HEK293T (cell line): ENCODE measurements at regions not wholly inside any gene's neighbourhood (a gene's known extent, or its start where the extent isn't known, plus 50 kb on each side); places are given as distances from the start of the nearest gene placed in this dataset.

Experiments
- CTCF ChIA-PET: fragments of 350-600 bp; formaldehyde crosslinking; extraction: SDS; loops from one replicate; lab custom pipeline; 2021; ENCODE audit warnings: antibody characterized with exemption, inconsistent platforms; lab: Yijun Ruan, JAX
- POLR2A ChIA-PET: fragments of 350-600 bp; formaldehyde crosslinking; extraction: SDS; loops from one replicate; lab custom pipeline; 2020; ENCODE audit warnings: antibody characterized with exemption, inconsistent platforms; lab: Yijun Ruan, JAX
- DNase-seq: peaks from one replicate; pipeline ENCODE4 v3.0.0; 2012; ENCODE audit warnings: mixed read lengths; ENCODE audit errors: extremely low spot score
- ARNT ChIP-seq: fragments of 450-650 bp; IDR thresholded peaks from 2 replicates; pipeline ENCODE4 v1.6.1; 2017; ENCODE audit warnings: mild to moderate bottlenecking
- BHLHE40 ChIP-seq: fragments of 450-650 bp; IDR thresholded peaks from 2 replicates; pipeline ENCODE4 v1.6.1; 2016; ENCODE audit warnings: mild to moderate bottlenecking, moderate library complexity, borderline replicate concordance
- CTBP1 ChIP-seq: fragments of 450-650 bp; IDR thresholded peaks from 2 replicates; pipeline ENCODE4 v1.6.1; 2016; ENCODE audit warnings: borderline replicate concordance
- ELF4 ChIP-seq: fragments of 450-650 bp; IDR thresholded peaks from 2 replicates; pipeline ENCODE4 v1.6.1; 2017; ENCODE audit warnings: antibody characterized with exemption
- FOXA1 ChIP-seq: fragments of 450-650 bp; IDR thresholded peaks from 2 replicates; pipeline ENCODE4 v1.6.1; 2016; ENCODE audit warnings: mild to moderate bottlenecking
- FOXK2 ChIP-seq: fragments of 450-650 bp; IDR thresholded peaks from 2 replicates; pipeline ENCODE4 v1.6.1; 2016; ENCODE audit warnings: mild to moderate bottlenecking
- FOXM1 ChIP-seq: fragments of 450-650 bp; IDR thresholded peaks from 2 replicates; pipeline ENCODE4 v1.6.1; 2017; ENCODE audit warnings: mild to moderate bottlenecking, borderline replicate concordance
- HDGF ChIP-seq: fragments of 450-650 bp; IDR thresholded peaks from 2 replicates; pipeline ENCODE4 v1.6.1; 2017; ENCODE audit warnings: antibody characterized with exemption, borderline replicate concordance
- L3MBTL2 ChIP-seq: fragments of 450-650 bp; conservative IDR thresholded peaks from 2 replicates; pipeline ENCODE4 v1.6.1; 2016; ENCODE audit warnings: mild to moderate bottlenecking
- LEF1 ChIP-seq: fragments of 450-650 bp; IDR thresholded peaks from 2 replicates; pipeline ENCODE4 v1.6.1; 2017; ENCODE audit warnings: mild to moderate bottlenecking, borderline replicate concordance
- NFRKB ChIP-seq: fragments of 450-650 bp; IDR thresholded peaks from 2 replicates; pipeline ENCODE4 v1.6.1; 2016; ENCODE audit warnings: mild to moderate bottlenecking, moderate library complexity
- SP1 ChIP-seq: fragments of 450-650 bp; IDR thresholded peaks from 2 replicates; pipeline ENCODE4 v1.6.1; 2017
- SUZ12 ChIP-seq: fragments of 450-650 bp; IDR thresholded peaks from 2 replicates; pipeline ENCODE4 v1.6.1; 2016; ENCODE audit warnings: mild to moderate bottlenecking
- TARDBP ChIP-seq: fragments of 450-650 bp; IDR thresholded peaks from 2 replicates; pipeline ENCODE4 v1.6.1; 2016
- ZNF384 ChIP-seq: fragments of 450-650 bp; IDR thresholded peaks from 2 replicates; pipeline ENCODE4 v1.6.1; 2016
- TF ChIP-seq, protein P1 (sequence below): fragments of 450-650 bp; IDR thresholded peaks from 2 replicates; pipeline ENCODE4 v1.6.1; 2016

GRCh38 chr9:26339796-26340195, 552.8 kb downstream of the CAAP1 start:
- CTCF ChIA-PET, result no interaction called here
- POLR2A ChIA-PET, result no interaction called here
- no peak for TF ChIP-seq L3MBTL2
- TF ChIP-seq, protein P1, sequence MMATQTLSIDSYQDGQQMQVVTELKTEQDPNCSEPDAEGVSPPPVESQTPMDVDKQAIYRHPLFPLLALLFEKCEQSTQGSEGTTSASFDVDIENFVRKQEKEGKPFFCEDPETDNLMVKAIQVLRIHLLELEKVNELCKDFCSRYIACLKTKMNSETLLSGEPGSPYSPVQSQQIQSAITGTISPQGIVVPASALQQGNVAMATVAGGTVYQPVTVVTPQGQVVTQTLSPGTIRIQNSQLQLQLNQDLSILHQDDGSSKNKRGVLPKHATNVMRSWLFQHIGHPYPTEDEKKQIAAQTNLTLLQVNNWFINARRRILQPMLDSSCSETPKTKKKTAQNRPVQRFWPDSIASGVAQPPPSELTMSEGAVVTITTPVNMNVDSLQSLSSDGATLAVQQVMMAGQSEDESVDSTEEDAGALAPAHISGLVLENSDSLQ, result no peak
- TF ChIP-seq SUZ12, result no peak
- no peak for TF ChIP-seq NFRKB
- TF ChIP-seq FOXA1, result no peak
- TF ChIP-seq LEF1, result no peak
- no peak for TF ChIP-seq HDGF
- no peak for DNase-seq

DNA sequence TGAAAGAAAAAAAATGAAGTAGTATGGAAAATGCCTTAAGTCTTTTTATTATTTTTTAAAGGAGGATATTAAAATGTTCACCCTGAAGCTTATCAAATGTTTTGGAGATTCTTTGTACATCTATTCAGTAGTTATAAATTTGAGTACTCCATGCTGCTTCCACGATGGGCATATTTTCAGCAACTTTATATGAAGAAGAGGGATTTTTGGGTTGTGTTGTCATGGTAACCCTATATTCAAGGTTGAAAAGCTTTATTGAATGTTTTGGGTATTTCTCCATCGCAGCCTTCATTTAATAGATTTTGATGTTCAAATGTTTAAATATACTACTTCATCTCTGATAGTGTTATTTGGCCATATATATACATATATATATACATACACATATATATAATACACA, 557.5 kb downstream of the CAAP1 start:
- no peak for DNase-seq
- CTCF ChIA-PET, result no interaction called here
- POLR2A ChIA-PET, result no interaction called here
- TF ChIP-seq FOXA1, result no peak

- ChIA-PET CTCF (no interaction called here), POLR2A (no interaction called here)
- DNase-seq, result no peak
- TF ChIP-seq, protein P1, result no peak
Observed at GRCh38 chr9:26334706-26335105, 557.9 kb downstream of the CAAP1 start.

DNA sequence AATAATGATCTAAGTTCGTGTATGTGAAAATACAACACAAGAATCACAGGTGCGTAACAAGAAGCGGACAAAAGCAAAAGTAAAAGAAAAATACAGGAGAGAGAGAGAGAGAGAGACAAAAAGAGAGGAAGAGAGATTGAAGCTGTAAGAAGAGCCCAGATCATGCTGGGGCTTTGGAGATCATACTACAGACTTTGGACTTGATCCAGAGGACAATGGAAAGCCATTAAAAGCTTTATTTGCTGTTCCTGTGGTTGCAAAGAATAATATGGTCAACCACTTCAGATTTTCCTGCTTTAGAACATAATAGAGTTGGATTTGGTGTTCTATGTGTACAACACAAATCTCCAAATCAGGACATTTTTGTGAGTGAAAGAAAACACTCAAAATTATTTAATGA, 561.4 kb downstream of the CAAP1 start:
- TF ChIP-seq LEF1 (no peak), HDGF (no peak), ZNF384 (no peak), NFRKB (no peak), FOXK2 (no peak), ARNT (no peak), BHLHE40 (no peak), TARDBP (no peak)
- ChIA-PET CTCF (no interaction called here), POLR2A (no interaction called here)
- DNase-seq, result no peak

GRCh38 chr9:26329974-26330373, 562.6 kb downstream of the CAAP1 start:
- POLR2A ChIA-PET, result no interaction called here
- CTCF ChIA-PET, result no interaction called here
- TF ChIP-seq TARDBP (no peak), SP1 (no peak), SUZ12 (no peak), FOXK2 (no peak), L3MBTL2 (no peak), ARNT (no peak), BHLHE40 (no peak), CTBP1 (no peak), FOXA1 (no peak), NFRKB (no peak), HDGF (no peak), ELF4 (no peak), FOXM1 (no peak), LEF1 (no peak)
- TF ChIP-seq, protein P1, result no peak
- DNase-seq, result no peak

DNA sequence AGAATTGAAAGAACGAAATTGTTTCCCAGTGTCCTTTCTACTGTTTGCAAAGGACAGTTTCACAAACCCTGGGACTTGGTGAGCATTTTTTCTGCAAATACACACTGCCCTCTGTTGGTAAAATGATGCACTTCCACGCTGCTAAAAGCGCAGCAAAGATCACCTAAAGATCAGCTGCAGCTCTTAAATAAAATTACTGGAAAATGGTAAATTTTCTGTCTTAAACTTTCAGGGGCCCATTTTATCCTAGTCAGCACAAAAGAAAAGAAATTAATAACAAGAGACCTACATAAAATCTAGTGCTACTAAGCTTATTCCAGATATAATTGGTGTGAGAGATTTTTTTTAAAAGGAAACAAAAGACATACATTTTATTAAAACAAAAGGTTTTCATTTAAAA, 566.0 kb downstream of the CAAP1 start:
- CTCF ChIA-PET, result no interaction called here

DNA sequence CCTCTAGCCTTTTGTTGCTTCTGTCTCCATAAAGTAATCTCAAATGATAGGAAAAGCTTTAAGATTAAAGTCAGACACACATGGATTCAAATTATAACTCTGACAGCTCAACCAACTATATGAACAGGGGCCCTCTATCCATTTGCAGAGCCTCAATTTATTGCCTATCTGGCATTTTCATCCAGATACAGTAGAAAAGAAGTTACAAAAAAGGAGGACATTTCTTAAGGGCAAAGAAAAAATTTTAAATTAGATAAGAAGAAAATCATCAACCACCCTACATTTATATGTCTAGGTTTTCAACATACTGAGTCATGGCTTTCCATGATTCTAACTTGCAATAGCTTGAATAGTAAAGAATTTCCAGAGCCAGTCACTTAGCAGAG, 567.2 kb downstream of the CAAP1 start:
- no peak for DNase-seq
- TF ChIP-seq, protein P1, result no peak
- TF ChIP-seq TARDBP (no peak), ELF4 (no peak), NFRKB (no peak), FOXM1 (no peak), SUZ12 (no peak), ARNT (no peak), ZNF384 (no peak), CTBP1 (no peak), FOXK2 (no peak), SP1 (no peak), L3MBTL2 (no peak), LEF1 (no peak), FOXA1 (no peak), HDGF (no peak)
- CTCF ChIA-PET, result no interaction called here
- POLR2A ChIA-PET, result no interaction called here

More for the DNA sequence above, 566.0 kb downstream of the CAAP1 start:
- POLR2A ChIA-PET, result no interaction called here
- TF ChIP-seq NFRKB, result no peak
- TF ChIP-seq BHLHE40, result no peak
- TF ChIP-seq FOXM1, result no peak
- TF ChIP-seq LEF1, result no peak
- TF ChIP-seq L3MBTL2, result no peak
- no peak for TF ChIP-seq FOXK2
- TF ChIP-seq ELF4, result no peak
- no peak for TF ChIP-seq TARDBP
- TF ChIP-seq SUZ12, result no peak
- TF ChIP-seq ARNT, result no peak
- TF ChIP-seq, protein P1, result no peak
- peak; percentile 32 for DNase-seq
